ENCODE measurements at regions not wholly inside any gene's neighbourhood (a gene's known extent, or its start where the extent isn't known, plus 50 kb on each side); places are given as distances from the start of the nearest gene placed in this dataset.

DNA sequence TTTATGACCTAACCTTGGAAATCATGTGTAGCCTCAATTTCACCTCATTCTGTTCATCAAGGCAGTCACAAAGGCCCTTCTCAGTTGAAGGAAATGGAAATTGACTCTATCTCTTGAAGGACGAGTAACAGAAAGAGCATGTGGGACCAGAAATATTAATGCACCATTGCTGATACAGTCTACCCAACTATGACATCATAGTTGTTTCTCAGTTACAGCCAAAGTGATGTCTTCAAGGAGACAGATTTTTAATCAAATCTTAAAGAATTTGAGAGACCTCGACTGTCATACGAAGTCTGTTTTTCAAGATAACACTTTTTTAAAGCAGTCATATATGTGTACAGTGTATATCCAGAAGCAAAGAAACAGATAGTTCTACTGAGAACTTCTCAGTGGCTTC is 335.7 kb upstream of the PHF14 start:
- Histone ChIP-seq H2AFZ (ENCODE audit: low read depth, low read length, poor library complexity, severe bottlenecking) (no peak overlapping the region), H3K27me3 (ENCODE audit: insufficient read depth, low read length) (no peaks in the 10 kb centered on the region), H3K27ac (ENCODE audit: low read depth, low read length) (no peak overlapping the region), H3K4me2 (ENCODE audit: low read length) (no peak overlapping the region), H3K9ac (ENCODE audit: low read length) (no peak overlapping the region), H3K79me2 (ENCODE audit: insufficient read depth, low read length) (no peaks in the 10 kb centered on the region), H3K9me2 (ENCODE audit: insufficient read depth) (no peaks in the 10 kb centered on the region), H3K36me3 (ENCODE audit: control insufficient read depth in 1 of 2, insufficient read depth in 2 of 2, low read length in 2 of 2) (no peaks in the 10 kb centered on the region), H3K9me3 (ENCODE audit: control insufficient read depth in 1 of 2, insufficient read depth in 1 of 2, low read depth in 1 of 2, low read length in 2 of 2) (no peaks in the 10 kb centered on the region), H4K20me1 (ENCODE audit: insufficient read depth) (no peaks in the 10 kb centered on the region), H3K4me3 (replicated peaks in 1 of 2; ENCODE audit: low read depth in 1 of 2, low read length in 2 of 2) (no peak overlapping the region), H3K4me1 (ENCODE audit: control insufficient read depth in 1 of 2, insufficient read depth in 2 of 2, low read length in 2 of 2) (no peaks in the 10 kb centered on the region)
- CTCF ChIA-PET, result no interaction called here
- ATAC-seq (no peak), DNase-seq (ENCODE audit: low read depth, low spot score) (no peak)
- intact Hi-C loops (cut with micrococcal nuclease), result loop anchor here (2.0 kb wide), 1 partner anchor 251 kb away; no protein-coding TSS in a partner anchor
- TF ChIP-seq REST (IDR thresholded peaks at IDR 0.05; ENCODE audit: low read depth), result no peak
- no peak for TF ChIP-seq JUND (IDR thresholded peaks at IDR 0.05)
- no peak for TF ChIP-seq POLR2A (IDR thresholded peaks at IDR 0.05; ENCODE audit: borderline replicate concordance, extremely low read depth, insufficient read depth, insufficient read length)
- no peak for TF ChIP-seq ELF1 (IDR thresholded peaks at IDR 0.05; ENCODE audit: borderline replicate concordance, low read depth)
- no peak for TF ChIP-seq CEBPB (IDR thresholded peaks at IDR 0.05; ENCODE audit: low read depth)
- no peak for TF ChIP-seq YY1 (IDR thresholded peaks at IDR 0.05; ENCODE audit: extremely low read depth, insufficient replicate concordance, low read depth, low read length)
- TF ChIP-seq EGR1 (IDR thresholded peaks at IDR 0.05; ENCODE audit: low read depth), result no peak
- TF ChIP-seq SRF (IDR thresholded peaks at IDR 0.05; ENCODE audit: low read depth), result no peak
- TF ChIP-seq SP1 (IDR thresholded peaks at IDR 0.05; ENCODE audit: low read depth), result no peak
- no peak for TF ChIP-seq ATF3 (IDR thresholded peaks at IDR 0.05)
- no peak for TF ChIP-seq TCF7L2 (IDR thresholded peaks at IDR 0.05; ENCODE audit: borderline replicate concordance, extremely low read depth, insufficient read depth, insufficient read length)
- no TSS peak for BruUV-seq (replicated peaks)
- POLR2A ChIA-PET, result no interaction called here
- RAD21 ChIA-PET (ENCODE audit: low non-redundant PET in 1 of 2, low total read pairs in 2 of 2, uncharacterized antibody in 2 of 2, unreplicated experiment in 2 of 2), result no interaction called here
